ENCODE measurements at regions not wholly inside any gene's neighbourhood (a gene's known extent, or its start where the extent isn't known, plus 50 kb on each side); places are given as distances from the start of the nearest gene placed in this dataset.

GRCh38 chr20:50273601-50274491 is 83.2 kb downstream of the CEBPB start:
- Mint-ChIP-seq H3K36me3 (ENCODE audit: low read depth) (no peaks in the 10 kb centered on the region), H3K9me3 (no peaks in the 10 kb centered on the region), H3K27me3 (ENCODE audit: low read depth) (no peaks in the 10 kb centered on the region), H3K4me3 (no peak overlapping the region), H3K4me1 (peaks cover 8% of the 10 kb centered on the region), H3K27ac (ENCODE audit: unreplicated experiment) (no peak overlapping the region)
- DNase-seq (ENCODE audit: low read depth, low spot score), result no peak
- no peak for TF ChIP-seq CTCF (conservative IDR thresholded peaks at IDR 0.05)

- TF ChIP-seq CTCF (conservative IDR thresholded peaks at IDR 0.05), result no peak
- Mint-ChIP-seq H3K27me3 (ENCODE audit: low read depth) (no peaks in the 10 kb centered on the region), H3K4me3 (no peak overlapping the region), H3K4me1 (peaks cover 8% of the 10 kb centered on the region), H3K9me3 (no peaks in the 10 kb centered on the region), H3K36me3 (ENCODE audit: low read depth) (no peaks in the 10 kb centered on the region), H3K27ac (ENCODE audit: unreplicated experiment) (no peak overlapping the region)
- no peak for DNase-seq (ENCODE audit: low read depth, low spot score)
These were observed 84.2 kb downstream of the CEBPB start for GRCh38 chr20:50274570-50275430.

- H3K9me3 Mint-ChIP-seq, result no peaks in the 10 kb centered on the region
- TF ChIP-seq CTCF (conservative IDR thresholded peaks at IDR 0.05), result no peak
- no peaks in the 10 kb centered on the region for H3K27me3 Mint-ChIP-seq (ENCODE audit: low read depth)
- H3K36me3 Mint-ChIP-seq (ENCODE audit: low read depth), result no peaks in the 10 kb centered on the region
- no peak overlapping the region for H3K4me3 Mint-ChIP-seq
- peak overlapping the region; percentile 89 for H3K27ac Mint-ChIP-seq (ENCODE audit: unreplicated experiment)
- DNase-seq (ENCODE audit: low read depth, low spot score), result no peak
- peaks cover 8% of the 10 kb centered on the region for H3K4me1 Mint-ChIP-seq
These were observed 85.8 kb downstream of the CEBPB start for GRCh38 chr20:50276119-50277063.

GRCh38 chr20:50277064-50277415 is 86.4 kb downstream of the CEBPB start:
- no peaks in the 10 kb centered on the region for H3K27me3 Mint-ChIP-seq (ENCODE audit: low read depth)
- H3K4me1 Mint-ChIP-seq, result peaks cover 8% of the 10 kb centered on the region
- H3K36me3 Mint-ChIP-seq (ENCODE audit: low read depth), result no peaks in the 10 kb centered on the region
- no peak overlapping the region for H3K4me3 Mint-ChIP-seq
- TF ChIP-seq CTCF (conservative IDR thresholded peaks at IDR 0.05), result no peak
- peak overlapping the region; percentile 89 for H3K27ac Mint-ChIP-seq (ENCODE audit: unreplicated experiment)
- no peak for DNase-seq (ENCODE audit: low read depth, low spot score)
- H3K9me3 Mint-ChIP-seq, result no peaks in the 10 kb centered on the region

Data from neural crest cell (in vitro differentiated cells).